B cell (primary cell): ENCODE measurements at regions not wholly inside any gene's neighbourhood (a gene's known extent, or its start where the extent isn't known, plus 50 kb on each side); places are given as distances from the start of the nearest gene placed in this dataset.

Source experiments
- ATAC-seq: fragments of 200-7000 bp; cut with Tn5 transposase; one replicate; pipeline ENCODE4 v1.10.0; 2021; ENCODE audit warnings: low read depth, mild to moderate bottlenecking, moderate number of reproducible peaks, moderate library complexity
- CTCF ChIA-PET: fragments of 350-600 bp; sonication (Branson Sonifier 250); formaldehyde crosslinking; loops from one replicate; lab custom pipeline; 2021; ENCODE audit warnings: antibody characterized with exemption, inconsistent platforms; lab: Charles Lee
- POLR2A ChIA-PET: fragments of 350-600 bp; sonication (Branson Sonifier 250); formaldehyde crosslinking; loops from one replicate; lab custom pipeline; 2021; ENCODE audit warnings: antibody characterized with exemption; lab: Charles Lee
- DNase-seq: peaks from one replicate; pipeline ENCODE4 v3.0.0; 2013
- H2AFZ ChIP-seq: 2 replicates; pipeline ENCODE4 v1.6.1; 2012; ENCODE audit warnings: mild to moderate bottlenecking, low read depth, low read length; ENCODE audit not compliant: insufficient read depth, poor library complexity, severe bottlenecking
- H3K27ac ChIP-seq, 2 donors: 1 replicate in 1 of 2; 2 replicates in 1 of 2; pipeline ENCODE4 v1.5.1; 2012 to 2013; ENCODE audit warnings: low read length in 2 of 2, mild to moderate bottlenecking in 2 of 2, moderate library complexity in 1 of 2
- H3K27me3 ChIP-seq, 4 experiments: fragments of 200-600 bp in 1 of 4; sonication (generic) in 1 of 4; replicated peaks in 1 of 4; 1 replicate in 2 of 4; 2 replicates in 2 of 4; pipeline versions ENCODE4 v1.6.1 to v1.7.0; 2013 to 2016; ENCODE audit warnings: low read length in 3 of 4, mild to moderate bottlenecking in 2 of 4, mixed read lengths in 1 of 4, moderate library complexity in 1 of 4; ENCODE audit not compliant: insufficient read depth in 4 of 4, control insufficient read depth in 3 of 4; ENCODE audit errors: control extremely low read depth in 1 of 4
- H3K36me3 ChIP-seq, 2 experiments: replicated peaks in 1 of 2; 1 replicate in 1 of 2; 2 replicates in 1 of 2; pipeline versions ENCODE4 v1.6.1 to v1.7.1; 2013; ENCODE audit warnings: low read length in 1 of 2; ENCODE audit not compliant: insufficient read depth in 2 of 2, control insufficient read depth in 1 of 2; ENCODE audit errors: control extremely low read depth in 1 of 2, extremely low read depth in 1 of 2
- H3K4me1 ChIP-seq, 2 donors: fragments of 200-600 bp in 1 of 2; sonication (generic) in 1 of 2; 1 replicate in 1 of 2; 2 replicates in 1 of 2; pipeline versions ENCODE4 v1.5.1 to v1.6.1; 2013 to 2017; ENCODE audit warnings: low read length in 2 of 2; ENCODE audit not compliant: control insufficient read depth in 2 of 2, insufficient read depth in 2 of 2
- H3K4me2 ChIP-seq: replicated peaks from 2 replicates; pipeline ENCODE3; 2012; ENCODE audit warnings: mild to moderate bottlenecking, low read depth, low read length; ENCODE audit not compliant: poor library complexity, severe bottlenecking
- H3K4me3 ChIP-seq, 5 experiments: fragments of 200-600 bp in 1 of 5; sonication (generic) in 1 of 5; 1 replicate in 3 of 5; 2 replicates in 2 of 5; pipeline versions ENCODE4 v1.5.1 to v1.7.0; 2011 to 2016; ENCODE audit warnings: low read length in 4 of 5, mild to moderate bottlenecking in 4 of 5, low read depth in 2 of 5, control low read depth in 1 of 5, moderate library complexity in 1 of 5; ENCODE audit not compliant: insufficient read depth in 1 of 5; ENCODE audit errors: control extremely low read depth in 1 of 5, extremely low read depth in 1 of 5
- H3K79me2 ChIP-seq: fragments of 200-600 bp; sonication (generic); one replicate; pipeline ENCODE4 v1.6.0; 2016; ENCODE audit warnings: low read length; ENCODE audit not compliant: control insufficient read depth, insufficient read depth
- H3K9ac ChIP-seq: fragments of 200-600 bp; sonication (generic); 2 replicates; pipeline ENCODE4 v1.6.1; 2017; ENCODE audit warnings: mild to moderate bottlenecking, low read length, moderate library complexity
- H3K9me3 ChIP-seq, 3 donors: one replicate each; pipeline versions ENCODE4 v1.6.1 to v1.7.1; 2013; ENCODE audit warnings: low read length in 2 of 3; ENCODE audit not compliant: control insufficient read depth in 2 of 3, insufficient read depth in 1 of 3; ENCODE audit errors: control extremely low read depth in 1 of 3
- H4K20me1 ChIP-seq: 2 replicates; pipeline ENCODE4 v1.6.0; 2012; ENCODE audit warnings: mild to moderate bottlenecking, low read length; ENCODE audit not compliant: insufficient read depth, control insufficient read depth, poor library complexity, severe bottlenecking
- H3K27ac Mint-ChIP-seq: one replicate; pipeline ENCODE4 v1.8.0; 2021; ENCODE audit warnings: mixed read lengths
- H3K27me3 Mint-ChIP-seq: one replicate; pipeline ENCODE4 v1.8.0; 2021; ENCODE audit warnings: mixed read lengths
- H3K4me1 Mint-ChIP-seq: one replicate; pipeline ENCODE4 v1.8.0; 2021; ENCODE audit warnings: mixed read lengths
- H3K4me3 Mint-ChIP-seq: one replicate; pipeline ENCODE4 v1.8.0; 2021; ENCODE audit warnings: mixed read lengths
- H3K9me3 Mint-ChIP-seq: one replicate; pipeline ENCODE4 v1.8.0; 2022; ENCODE audit warnings: mixed read lengths; ENCODE audit not compliant: insufficient read depth
- EZH2 ChIP-seq: IDR thresholded peaks from 2 replicates; pipeline ENCODE4 v1.6.1; 2012; ENCODE audit warnings: borderline replicate concordance, low read depth, mild to moderate bottlenecking, moderate library complexity, low read length; ENCODE audit not compliant: insufficient read depth, poor library complexity, severe bottlenecking
- WGBS: methylation state at CpG from one replicate; pipeline ENCODE4 v1.1.5; 2013; ENCODE audit warnings: missing lambda C conversion rate; ENCODE audit not compliant: insufficient coverage; 5-methylcytosine and 5-hydroxymethylcytosine counted together
- intact Hi-C: fragments of 100-400 bp; cut with micrococcal nuclease; formaldehyde crosslinking; loops from one replicate; pipeline ENCODE4 v1.10.0; 2022
- TF ChIP-seq, protein P1 (sequence below): fragments of 200-600 bp; IDR thresholded peaks from one replicate; pipeline ENCODE4 v1.8.0; 2022; ENCODE audit warnings: antibody characterized with exemption, mild to moderate bottlenecking

DNA sequence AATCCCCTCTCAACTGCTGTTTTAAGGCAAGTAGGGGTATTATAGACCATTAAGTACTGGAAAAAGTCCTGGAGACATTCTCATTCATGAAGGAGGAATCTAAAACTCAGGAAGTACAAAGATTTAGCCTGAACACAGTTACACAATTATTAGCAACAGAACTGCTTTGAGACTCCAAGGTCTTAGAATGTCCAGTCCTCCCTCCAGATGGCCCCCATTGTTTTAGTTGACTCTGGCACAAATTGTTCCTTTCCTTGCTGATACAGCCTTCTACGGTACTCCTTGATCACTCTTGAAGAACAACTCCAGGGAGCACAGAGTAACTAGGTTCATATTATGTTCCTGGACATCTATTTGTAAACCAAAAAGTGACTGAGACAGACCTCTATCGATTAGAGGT, 210.1 kb upstream of the RND3 start:
- DNase-seq: no peak

DNA sequence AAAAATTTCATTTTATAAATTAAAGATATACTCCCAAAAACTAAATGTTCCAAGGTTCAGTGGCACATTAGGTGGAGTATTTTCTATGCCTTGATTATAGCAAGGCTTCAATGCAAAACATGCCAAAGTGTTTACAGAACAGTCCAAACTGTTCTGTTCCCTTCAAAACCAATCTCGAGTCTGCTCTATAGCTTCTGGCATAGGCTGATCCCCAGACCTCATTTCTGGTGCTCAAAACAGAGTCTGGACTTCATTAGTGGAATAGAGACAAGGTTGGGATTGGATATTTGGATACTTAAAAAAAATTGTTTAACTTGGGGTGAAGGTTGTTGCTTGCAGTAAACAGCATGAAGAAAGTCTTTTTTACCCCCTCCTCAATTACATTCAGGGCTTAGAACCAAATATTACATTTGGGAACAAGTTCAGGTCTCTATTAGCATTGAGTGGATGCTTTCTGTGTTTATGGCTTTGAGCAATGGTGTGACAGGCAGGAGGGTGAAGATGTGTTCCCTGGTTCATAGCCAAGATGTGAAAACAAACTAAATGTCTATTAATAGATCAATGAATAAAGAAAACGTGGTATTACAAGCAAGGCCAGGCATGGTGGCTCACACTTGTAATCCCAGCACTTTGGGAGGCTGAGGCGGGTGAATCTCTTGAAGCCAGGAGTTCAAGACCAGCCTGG, 208.1 kb upstream of the RND3 start:
- Mint-ChIP-seq H3K4me3 (no peak overlapping the region), H3K4me1 (no peaks in the 10 kb centered on the region), H3K27me3 (no peaks in the 10 kb centered on the region), H3K27ac (no peak overlapping the region), H3K9me3 (no peaks in the 10 kb centered on the region)
- WGBS: 100% methylated on average over 1 of the region's 3 CpGs
- no peaks in the 10 kb centered on the region for H3K27me3 ChIP-seq
- H4K20me1 ChIP-seq: no peaks in the 10 kb centered on the region
- no peaks in the 10 kb centered on the region for H3K36me3 ChIP-seq
- H3K79me2 ChIP-seq: no peaks in the 10 kb centered on the region
- POLR2A ChIA-PET: no interaction called here
- H3K4me1 ChIP-seq: no peaks in the 10 kb centered on the region
- H3K4me3 ChIP-seq: no peak overlapping the region
- no peak overlapping the region for H3K4me2 ChIP-seq
- DNase-seq (no peak), ATAC-seq (no peak)
- no peak overlapping the region for H3K9ac ChIP-seq
- peaks cover 0 to 4% (median 0%) of the 10 kb centered on the region in 3 donors for H3K9me3 ChIP-seq
- intact Hi-C loops: no loop called here
- CTCF ChIA-PET: no interaction called here
- H2AFZ ChIP-seq: no peak overlapping the region
- H3K27ac ChIP-seq: no peak overlapping the region
- TF ChIP-seq, protein P1, sequence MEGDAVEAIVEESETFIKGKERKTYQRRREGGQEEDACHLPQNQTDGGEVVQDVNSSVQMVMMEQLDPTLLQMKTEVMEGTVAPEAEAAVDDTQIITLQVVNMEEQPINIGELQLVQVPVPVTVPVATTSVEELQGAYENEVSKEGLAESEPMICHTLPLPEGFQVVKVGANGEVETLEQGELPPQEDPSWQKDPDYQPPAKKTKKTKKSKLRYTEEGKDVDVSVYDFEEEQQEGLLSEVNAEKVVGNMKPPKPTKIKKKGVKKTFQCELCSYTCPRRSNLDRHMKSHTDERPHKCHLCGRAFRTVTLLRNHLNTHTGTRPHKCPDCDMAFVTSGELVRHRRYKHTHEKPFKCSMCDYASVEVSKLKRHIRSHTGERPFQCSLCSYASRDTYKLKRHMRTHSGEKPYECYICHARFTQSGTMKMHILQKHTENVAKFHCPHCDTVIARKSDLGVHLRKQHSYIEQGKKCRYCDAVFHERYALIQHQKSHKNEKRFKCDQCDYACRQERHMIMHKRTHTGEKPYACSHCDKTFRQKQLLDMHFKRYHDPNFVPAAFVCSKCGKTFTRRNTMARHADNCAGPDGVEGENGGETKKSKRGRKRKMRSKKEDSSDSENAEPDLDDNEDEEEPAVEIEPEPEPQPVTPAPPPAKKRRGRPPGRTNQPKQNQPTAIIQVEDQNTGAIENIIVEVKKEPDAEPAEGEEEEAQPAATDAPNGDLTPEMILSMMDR: no peak
- TF ChIP-seq EZH2: no peak

More for the DNA sequence above, 210.1 kb upstream of the RND3 start:
- H3K27me3 Mint-ChIP-seq: no peaks in the 10 kb centered on the region
- no peaks in the 10 kb centered on the region for H3K4me1 Mint-ChIP-seq
- Histone ChIP-seq H3K79me2 (no peaks in the 10 kb centered on the region), H2AFZ (no peak overlapping the region), H3K4me1 (no peaks in the 10 kb centered on the region), H3K36me3 (no peaks in the 10 kb centered on the region), H3K27ac (no peak overlapping the region), H4K20me1 (no peaks in the 10 kb centered on the region), H3K9me3 (no peaks in the 10 kb centered on the region), H3K4me2 (no peak overlapping the region), H3K9ac (no peak overlapping the region), H3K4me3 (no peak overlapping the region), H3K27me3 (no peaks in the 10 kb centered on the region)
- H3K9me3 Mint-ChIP-seq: no peaks in the 10 kb centered on the region
- H3K4me3 Mint-ChIP-seq: no peak overlapping the region
- ChIA-PET POLR2A (no interaction called here), CTCF (no interaction called here)
- WGBS: 75% methylated on average over 1 of the region's 2 CpGs
- ATAC-seq: no peak
- no peak overlapping the region for H3K27ac Mint-ChIP-seq
- TF ChIP-seq, protein P1: no peak
- TF ChIP-seq EZH2: no peak
- intact Hi-C loops: no loop called here
